Endodermal cell (in vitro differentiated cells): ENCODE measurements at regions not wholly inside any gene's neighbourhood (a gene's known extent, or its start where the extent isn't known, plus 50 kb on each side); places are given as distances from the start of the nearest gene placed in this dataset.

Experiments used
- DNase-seq: peaks from one replicate; pipeline ENCODE4 v3.0.0-alpha.2; 2017
- H3K27ac ChIP-seq: 2 replicates; pipeline ENCODE4 v1.5.1; 2013; ENCODE audit warnings: mild to moderate bottlenecking, low read depth, low read length, moderate library complexity
- H3K27me3 ChIP-seq: 2 replicates; pipeline ENCODE4 v1.6.1; 2013; ENCODE audit warnings: mild to moderate bottlenecking, low read length, moderate library complexity; ENCODE audit not compliant: insufficient read depth, control insufficient read depth, poor library complexity, severe bottlenecking
- H3K36me3 ChIP-seq: 2 replicates; pipeline ENCODE4 v1.7.0; 2013; ENCODE audit warnings: mild to moderate bottlenecking, low read length, moderate library complexity; ENCODE audit not compliant: control insufficient read depth, insufficient read depth
- H3K4me1 ChIP-seq: one replicate; pipeline ENCODE4 v1.7.0; 2013; ENCODE audit warnings: low read length; ENCODE audit not compliant: control insufficient read depth, insufficient read depth
- H3K4me3 ChIP-seq: 2 replicates; pipeline ENCODE4 v1.5.1; 2013; ENCODE audit warnings: mild to moderate bottlenecking, low read length, moderate library complexity
- H3K9ac ChIP-seq: 2 replicates; pipeline ENCODE4 v1.6.1; 2013; ENCODE audit warnings: mild to moderate bottlenecking, low read length, moderate library complexity; ENCODE audit not compliant: poor library complexity, severe bottlenecking; ENCODE audit errors: extremely low read depth
- H3K9me3 ChIP-seq: 2 replicates; pipeline ENCODE4 v1.6.1; 2013; ENCODE audit warnings: mild to moderate bottlenecking, low read length, moderate library complexity; ENCODE audit not compliant: control insufficient read depth
- H3K27ac Mint-ChIP-seq: 2 replicates; pipeline ENCODE4 v1.8.0; 2020; ENCODE audit warnings: mixed read lengths
- H3K27me3 Mint-ChIP-seq: 2 replicates; pipeline ENCODE4 v1.8.0; 2021; ENCODE audit warnings: mild to moderate bottlenecking, mixed read lengths; ENCODE audit not compliant: insufficient read depth
- H3K36me3 Mint-ChIP-seq: 2 replicates; pipeline ENCODE4 v1.8.0; 2020; ENCODE audit warnings: low read depth, mixed read lengths
- H3K4me1 Mint-ChIP-seq: 2 replicates; pipeline ENCODE4 v1.8.0; 2020; ENCODE audit warnings: mixed read lengths
- H3K4me3 Mint-ChIP-seq: 2 replicates; pipeline ENCODE4 v1.8.0; 2020; ENCODE audit warnings: mild to moderate bottlenecking, moderate library complexity, mixed read lengths
- H3K9me3 Mint-ChIP-seq: 2 replicates; pipeline ENCODE4 v1.8.0; 2020; ENCODE audit warnings: mild to moderate bottlenecking, mixed read lengths
- WGBS, 2 experiments: methylation state at CpG; one replicate each; pipeline versions ENCODE4 v1.1.5 to v1.1.7; 2013; ENCODE audit warnings: missing lambda C conversion rate in 2 of 2, mixed read lengths in 1 of 2; ENCODE audit not compliant: insufficient coverage in 1 of 2, insufficient read length in 1 of 2; 5-methylcytosine and 5-hydroxymethylcytosine counted together
- TF ChIP-seq, protein P1 (sequence below): fragments of 200-600 bp; sonication (generic); conservative IDR thresholded peaks from 2 replicates; pipeline ENCODE4 v1.5.0; 2021; ENCODE audit warnings: antibody characterized with exemption, mild to moderate bottlenecking

DNA sequence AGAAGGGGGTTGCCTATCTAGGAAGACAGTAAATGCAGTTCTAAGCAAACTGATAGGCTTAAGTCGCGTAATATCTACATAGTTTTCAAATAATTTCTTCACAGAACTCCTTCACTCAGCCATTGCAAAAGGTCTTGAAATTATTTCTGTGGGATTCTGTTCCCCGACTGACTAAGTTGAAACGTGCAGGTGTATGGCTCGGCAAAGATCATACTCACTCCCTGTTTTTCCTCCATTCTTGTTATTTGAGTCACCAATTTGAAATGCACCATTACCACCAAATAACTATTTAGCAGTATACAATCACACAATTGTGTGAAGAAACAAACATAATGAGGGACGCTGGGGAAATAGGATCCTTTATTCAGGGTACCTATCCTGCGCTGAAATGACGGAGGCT lies 771.1 kb downstream of the GATA3 start:
- H3K27ac ChIP-seq, result no peak overlapping the region
- no peaks in the 10 kb centered on the region for H3K9me3 Mint-ChIP-seq
- 90 to 91% methylated on average over 3 to 8 of the region's 8 CpGs for WGBS, 2 experiments
- TF ChIP-seq, protein P1, sequence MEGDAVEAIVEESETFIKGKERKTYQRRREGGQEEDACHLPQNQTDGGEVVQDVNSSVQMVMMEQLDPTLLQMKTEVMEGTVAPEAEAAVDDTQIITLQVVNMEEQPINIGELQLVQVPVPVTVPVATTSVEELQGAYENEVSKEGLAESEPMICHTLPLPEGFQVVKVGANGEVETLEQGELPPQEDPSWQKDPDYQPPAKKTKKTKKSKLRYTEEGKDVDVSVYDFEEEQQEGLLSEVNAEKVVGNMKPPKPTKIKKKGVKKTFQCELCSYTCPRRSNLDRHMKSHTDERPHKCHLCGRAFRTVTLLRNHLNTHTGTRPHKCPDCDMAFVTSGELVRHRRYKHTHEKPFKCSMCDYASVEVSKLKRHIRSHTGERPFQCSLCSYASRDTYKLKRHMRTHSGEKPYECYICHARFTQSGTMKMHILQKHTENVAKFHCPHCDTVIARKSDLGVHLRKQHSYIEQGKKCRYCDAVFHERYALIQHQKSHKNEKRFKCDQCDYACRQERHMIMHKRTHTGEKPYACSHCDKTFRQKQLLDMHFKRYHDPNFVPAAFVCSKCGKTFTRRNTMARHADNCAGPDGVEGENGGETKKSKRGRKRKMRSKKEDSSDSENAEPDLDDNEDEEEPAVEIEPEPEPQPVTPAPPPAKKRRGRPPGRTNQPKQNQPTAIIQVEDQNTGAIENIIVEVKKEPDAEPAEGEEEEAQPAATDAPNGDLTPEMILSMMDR, result no peak
- H3K36me3 Mint-ChIP-seq, result no peaks in the 10 kb centered on the region
- DNase-seq, result no peak
- peaks cover 2% of the 10 kb centered on the region for H3K27me3 Mint-ChIP-seq
- no peaks in the 10 kb centered on the region for H3K9me3 ChIP-seq
- H3K27me3 ChIP-seq, result no peaks in the 10 kb centered on the region
- H3K4me3 ChIP-seq, result no peak overlapping the region
- H3K9ac ChIP-seq, result no peak overlapping the region
- no peak overlapping the region for H3K4me3 Mint-ChIP-seq
- no peaks in the 10 kb centered on the region for H3K4me1 Mint-ChIP-seq
- H3K36me3 ChIP-seq, result no peaks in the 10 kb centered on the region
- no peaks in the 10 kb centered on the region for H3K4me1 ChIP-seq
- no peak overlapping the region for H3K27ac Mint-ChIP-seq

DNA sequence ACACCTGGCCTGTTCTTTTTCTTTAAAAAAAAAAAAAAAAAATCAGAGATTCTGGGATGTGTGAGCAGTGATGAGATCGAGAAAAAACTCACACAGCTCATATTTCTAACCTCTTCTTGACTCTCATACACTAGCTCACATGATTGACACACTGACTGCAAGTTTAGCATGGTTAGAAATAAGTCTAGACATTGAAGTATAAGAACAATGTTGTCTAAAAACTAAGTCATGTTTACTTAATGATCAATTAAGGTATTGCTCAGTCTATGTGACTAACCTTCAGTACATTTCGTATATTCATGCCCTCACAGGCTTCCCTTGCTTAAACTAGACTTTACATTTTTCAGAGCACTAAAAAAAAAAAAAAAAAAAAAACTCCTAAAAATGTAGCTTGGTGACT lies 775.1 kb downstream of the GATA3 start:
- Histone ChIP-seq H3K27me3 (no peaks in the 10 kb centered on the region), H3K4me1 (no peaks in the 10 kb centered on the region), H3K9ac (no peak overlapping the region), H3K27ac (no peak overlapping the region), H3K9me3 (no peaks in the 10 kb centered on the region), H3K4me3 (no peak overlapping the region), H3K36me3 (no peaks in the 10 kb centered on the region)
- Mint-ChIP-seq H3K4me3 (no peak overlapping the region), H3K4me1 (no peaks in the 10 kb centered on the region), H3K27me3 (no peaks in the 10 kb centered on the region), H3K36me3 (no peaks in the 10 kb centered on the region), H3K27ac (no peak overlapping the region), H3K9me3 (no peaks in the 10 kb centered on the region)
- TF ChIP-seq, protein P1, result no peak
- 100% methylated on average over 2 of the region's 2 CpGs; no CpG with 5 or more reads in 1 of the 2 experiments for WGBS, 2 experiments
- DNase-seq, result no peak

DNA sequence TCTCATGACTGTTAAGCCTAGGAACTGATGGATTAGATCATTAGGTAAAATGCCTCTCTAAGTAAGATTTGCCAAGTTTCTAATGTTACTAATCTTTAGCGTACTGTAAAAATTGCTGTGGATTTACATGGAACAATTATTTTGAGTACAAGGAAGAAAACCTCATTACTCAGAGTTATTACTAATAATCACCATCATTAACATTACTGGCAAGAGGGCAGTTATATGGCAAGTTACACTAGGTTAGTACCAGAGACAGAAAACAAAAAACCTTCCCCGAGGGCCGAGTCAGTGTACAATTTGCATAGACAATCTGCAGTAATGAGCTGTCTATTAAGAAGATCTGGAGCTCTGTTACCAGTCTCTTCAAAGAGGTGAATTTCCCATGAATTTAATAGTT lies 775.6 kb downstream of the GATA3 start:
- H3K9me3 Mint-ChIP-seq, result no peaks in the 10 kb centered on the region
- Histone ChIP-seq H3K27ac (no peak overlapping the region), H3K27me3 (no peaks in the 10 kb centered on the region), H3K36me3 (no peaks in the 10 kb centered on the region), H3K9ac (no peak overlapping the region), H3K4me1 (no peaks in the 10 kb centered on the region), H3K9me3 (no peaks in the 10 kb centered on the region), H3K4me3 (no peak overlapping the region)
- no peak for DNase-seq
- no peaks in the 10 kb centered on the region for H3K4me1 Mint-ChIP-seq
- 87 to 91% methylated on average over 2 to 3 of the region's 3 CpGs for WGBS, 2 experiments
- no peak overlapping the region for H3K27ac Mint-ChIP-seq
- no peaks in the 10 kb centered on the region for H3K36me3 Mint-ChIP-seq
- no peak overlapping the region for H3K4me3 Mint-ChIP-seq
- TF ChIP-seq, protein P1, result no peak
- H3K27me3 Mint-ChIP-seq, result peaks cover 3% of the 10 kb centered on the region
